ENCODE measurements at regions not wholly inside any gene's neighbourhood (a gene's known extent, or its start where the extent isn't known, plus 50 kb on each side); places are given as distances from the start of the nearest gene placed in this dataset.
"Not testable (repeated sequence)": the region's sequence is repeated elsewhere in the genome, so short reads cannot be mapped to it uniquely, and the experiment has no call there.

GRCh38 chr7:91440198-91440597, 176.0 kb downstream of the FZD1 start:
- not testable (repeated sequence) for TF ChIP-seq POLR2AphosphoS5 (IDR thresholded peaks at IDR 0.05; ENCODE audit: borderline replicate concordance, low read depth, low read length); EZH2 (IDR thresholded peaks at IDR 0.05)

Measured in SK-N-MC (cell line).